HG03354 (cell line): ENCODE measurements at regions not wholly inside any gene's neighbourhood (a gene's known extent, or its start where the extent isn't known, plus 50 kb on each side); places are given as distances from the start of the nearest gene placed in this dataset.

Source experiments
- ATAC-seq: cut with Tn5 transposase; IDR thresholded peaks from one replicate; pipeline ENCODE4 v1.9.1; 2021; ENCODE audit warnings: mild to moderate bottlenecking; ENCODE audit not compliant: unreplicated experiment, poor library complexity, severe bottlenecking

DNA sequence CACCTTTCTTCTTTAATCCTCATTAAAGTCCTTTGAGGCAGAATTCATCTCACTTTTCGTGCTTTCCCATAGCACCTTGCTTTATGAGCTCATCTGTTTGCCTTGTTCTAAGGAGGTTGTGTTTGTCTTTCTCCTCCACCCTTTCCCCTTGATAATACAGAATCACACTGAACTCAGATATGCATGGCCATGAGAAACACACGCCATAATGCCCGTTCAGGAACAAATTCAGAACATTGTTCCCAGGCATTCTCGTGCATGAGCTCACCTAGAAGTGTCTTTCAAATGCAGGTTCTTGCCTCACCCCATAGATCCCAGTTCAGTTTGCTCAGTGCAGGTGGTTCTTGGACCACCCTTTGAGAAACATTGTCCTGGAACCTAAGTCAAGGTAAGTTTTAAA is 71.1 kb downstream of the TMEM114 start:
- no peak for ATAC-seq

DNA sequence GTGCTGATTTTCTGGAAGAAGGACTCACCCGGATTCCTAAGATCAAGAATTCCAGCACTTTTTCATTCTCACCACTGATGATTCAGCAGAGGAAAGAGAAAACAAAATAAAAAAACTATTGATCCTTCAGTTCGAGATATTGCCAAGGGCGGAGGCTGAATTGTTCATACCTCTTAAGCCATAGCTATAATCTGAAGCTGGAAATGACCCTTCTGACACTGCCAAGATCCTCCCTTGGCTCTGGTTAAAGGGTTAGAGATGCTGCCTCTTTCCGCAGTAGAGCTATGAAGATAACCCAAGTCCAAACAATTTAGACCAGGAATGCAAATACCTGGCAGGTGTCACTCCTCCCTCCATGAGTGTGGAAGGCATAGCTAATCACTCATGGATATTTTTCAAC is 73.0 kb downstream of the TMEM114 start:
- ATAC-seq = no peak

DNA sequence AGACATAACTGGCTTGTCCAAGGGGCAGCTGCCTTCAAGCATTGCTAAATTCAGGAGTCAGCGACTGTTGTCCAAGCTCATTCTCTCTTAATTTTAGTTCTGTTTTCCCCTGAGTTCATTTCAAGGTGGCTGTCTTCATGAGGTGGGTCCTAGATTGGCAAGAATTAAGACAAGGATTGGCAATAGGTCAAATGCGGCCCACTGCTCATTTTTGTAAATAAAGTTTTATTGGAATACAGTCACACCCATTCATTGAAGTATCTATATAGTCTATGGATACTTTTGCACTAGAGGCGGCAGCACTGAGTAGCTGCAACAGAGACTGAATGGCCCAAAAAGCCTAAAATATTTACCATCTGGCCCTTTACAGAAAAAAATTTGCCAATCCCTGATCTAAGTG is 73.8 kb downstream of the TMEM114 start:
- no peak for ATAC-seq

DNA sequence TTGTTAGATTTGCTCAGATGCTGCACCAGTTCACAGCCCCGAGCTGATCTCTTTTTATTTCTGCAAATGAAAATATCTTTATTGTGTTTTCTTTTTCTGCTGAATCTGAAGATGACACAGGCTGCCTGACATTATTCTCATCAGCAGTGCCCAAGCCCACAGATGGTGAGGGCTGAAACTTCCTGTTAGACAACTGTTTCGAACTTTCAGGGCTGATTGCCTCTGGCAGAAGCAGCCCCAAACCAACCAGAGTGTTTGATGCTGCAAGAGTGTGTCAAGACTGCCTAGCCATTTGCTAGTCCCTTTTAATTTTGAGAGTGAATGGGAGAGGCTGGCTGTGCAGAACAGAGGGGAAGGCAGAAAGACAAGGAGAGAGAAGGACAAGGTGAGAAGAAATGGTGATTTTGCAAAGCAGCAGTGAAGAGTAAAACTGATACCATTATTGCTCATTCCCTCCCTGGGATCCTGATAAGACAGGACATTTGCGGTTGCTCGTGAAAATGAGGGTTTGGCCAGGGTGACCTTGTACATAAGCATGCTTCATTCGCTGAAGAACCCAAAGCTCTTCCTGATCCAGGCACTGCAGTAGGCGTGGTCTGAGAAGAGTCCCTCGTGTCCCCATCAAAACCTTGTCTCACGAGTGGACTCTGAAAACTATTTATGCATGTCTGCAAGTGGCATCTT is 77.2 kb downstream of the TMEM114 start:
- ATAC-seq = no peak

DNA sequence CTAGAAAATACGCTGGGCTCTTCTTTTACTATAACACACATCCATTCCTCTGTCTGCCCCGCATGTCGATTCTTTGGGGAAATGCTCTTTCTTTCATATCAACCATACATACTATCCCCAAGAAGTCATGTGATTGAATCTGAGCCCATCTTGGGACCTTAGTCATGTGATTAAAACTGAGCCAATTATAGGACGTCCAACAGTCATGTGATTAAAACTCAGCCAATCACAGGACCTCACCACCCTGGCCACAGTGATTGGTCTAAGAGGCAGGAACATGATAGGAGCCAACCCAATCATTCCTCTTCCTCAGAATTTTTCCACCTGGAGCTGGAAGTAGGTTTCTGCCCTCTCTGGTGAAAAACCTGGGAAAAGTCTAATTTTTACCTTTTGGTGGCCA is 78.8 kb downstream of the TMEM114 start:
- no peak for ATAC-seq

DNA sequence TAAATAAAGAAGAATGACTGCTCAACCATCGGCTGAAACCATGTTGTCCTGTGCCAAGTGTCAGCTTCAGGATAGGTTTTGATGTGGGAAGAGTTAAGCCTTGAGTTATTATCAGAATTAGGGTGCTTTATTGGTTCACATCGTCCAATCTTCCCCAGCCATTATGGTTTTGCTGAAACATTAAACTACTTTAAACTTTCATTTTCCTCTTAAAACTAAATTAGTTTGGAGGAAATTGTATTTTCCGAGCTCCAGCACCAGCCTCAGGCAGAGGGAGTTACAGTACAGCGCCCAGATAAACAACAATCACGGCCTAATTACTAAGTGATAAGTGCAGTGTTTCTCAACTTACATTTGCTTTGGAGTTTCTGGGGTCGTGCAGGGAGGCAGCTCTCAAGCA is 80.2 kb downstream of the TMEM114 start:
- ATAC-seq = no peak

DNA sequence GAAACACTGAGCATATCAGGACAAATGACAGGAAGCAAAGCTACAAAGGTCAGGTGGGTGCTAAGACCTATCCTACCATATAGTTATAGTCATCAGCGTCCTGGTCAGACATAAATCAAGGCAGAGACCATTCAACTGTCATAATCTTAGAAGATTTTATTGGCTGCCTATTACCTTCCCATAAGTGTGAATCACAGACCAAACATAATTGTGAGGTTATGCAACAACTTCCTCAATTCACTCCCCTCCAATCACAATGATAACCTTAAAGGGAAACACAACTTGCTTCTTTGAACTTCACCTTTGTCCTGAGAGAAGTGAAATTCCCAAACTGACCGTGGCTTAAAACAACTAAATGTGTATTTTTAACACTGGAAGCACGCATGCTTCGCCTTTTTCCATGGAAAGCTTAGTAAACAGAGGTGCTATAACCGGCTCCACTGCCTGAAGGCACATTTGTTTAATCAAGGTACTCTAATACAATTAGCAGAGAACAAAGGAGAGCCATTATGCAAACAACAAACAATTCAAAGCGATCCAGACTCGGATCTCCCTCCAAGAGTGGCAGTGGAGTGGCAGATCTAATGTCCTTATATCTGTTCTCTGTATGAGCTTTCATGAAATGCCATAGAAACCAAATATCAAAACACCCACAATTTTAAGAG is 84.9 kb downstream of the TMEM114 start:
- no peak for ATAC-seq

DNA sequence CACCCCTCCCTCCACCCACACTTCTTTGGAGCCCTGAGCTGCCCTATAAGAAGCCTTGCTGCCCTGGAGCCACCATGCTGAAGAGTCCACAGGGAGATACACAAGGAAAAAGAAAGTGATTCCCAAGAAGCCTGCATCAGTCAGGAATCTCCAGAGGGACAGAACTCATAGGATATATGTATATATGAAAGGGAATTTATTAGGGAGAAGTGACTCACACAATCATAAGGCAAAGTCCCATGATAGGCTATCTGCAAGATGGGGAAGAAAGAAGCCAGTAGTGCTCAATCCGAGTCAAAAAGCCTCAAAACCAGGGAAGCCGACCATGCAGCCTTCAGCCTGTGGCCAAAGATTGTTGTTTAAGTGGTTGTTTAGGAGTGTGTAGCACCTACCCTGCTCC is 87.9 kb downstream of the TMEM114 start:
- ATAC-seq = no peak

DNA sequence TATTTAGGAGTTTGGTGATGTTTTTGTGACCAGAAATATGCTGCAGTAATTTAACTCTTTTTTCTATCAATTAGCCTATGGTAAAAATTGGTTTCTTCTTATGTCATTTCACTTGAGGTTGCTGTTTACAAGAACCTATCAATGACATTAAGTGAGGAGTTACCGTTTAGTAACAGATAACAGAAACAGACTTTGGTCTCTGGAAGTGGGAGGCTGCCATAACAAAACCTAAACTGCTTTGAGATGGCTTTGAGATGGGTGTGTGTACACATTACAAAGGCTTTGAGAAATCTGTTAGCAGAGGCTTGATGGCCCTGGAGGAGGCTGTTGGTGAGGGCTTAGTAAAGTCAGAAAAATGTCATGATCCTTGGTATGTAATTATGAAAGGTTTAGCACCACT is 90.0 kb downstream of the TMEM114 start:
- no peak for ATAC-seq

DNA sequence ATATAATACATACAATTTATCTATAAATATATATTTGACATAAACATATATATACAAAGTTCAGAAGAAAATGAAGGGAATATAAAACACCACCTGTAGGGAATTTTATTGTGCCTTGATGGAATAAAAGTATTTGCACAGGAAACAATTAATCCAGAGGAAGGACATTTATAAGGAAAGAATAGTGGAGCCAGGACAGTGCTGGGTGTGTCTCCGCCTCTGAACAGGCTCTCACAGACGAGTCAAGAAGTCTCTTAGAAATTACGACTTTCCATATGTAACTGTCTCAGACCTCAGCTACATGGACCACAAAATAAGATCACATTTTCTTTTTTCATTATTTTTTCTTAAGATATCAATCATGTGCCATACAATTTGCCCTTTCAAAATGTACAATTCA is 93.9 kb downstream of the TMEM114 start:
- no peak for ATAC-seq

DNA sequence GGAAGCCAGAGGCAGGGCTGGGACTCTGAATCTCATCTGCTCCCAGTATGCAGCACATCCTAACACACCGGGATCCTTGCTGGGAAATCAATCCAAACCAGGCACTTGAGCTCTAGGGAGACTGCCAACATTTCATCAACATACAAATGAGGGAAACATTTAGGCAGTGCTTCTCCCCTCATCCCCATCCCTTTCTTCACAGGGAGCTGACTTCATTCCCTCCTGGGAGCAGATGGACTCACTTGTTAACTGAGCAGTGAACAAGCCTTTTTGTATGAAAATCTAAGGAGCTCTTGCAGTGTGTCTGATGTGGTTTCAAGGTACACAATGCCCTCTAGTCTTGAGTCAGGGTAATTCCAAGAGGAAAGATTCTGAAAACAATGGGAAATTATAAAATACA is 96.3 kb downstream of the TMEM114 start:
- ATAC-seq = no peak

DNA sequence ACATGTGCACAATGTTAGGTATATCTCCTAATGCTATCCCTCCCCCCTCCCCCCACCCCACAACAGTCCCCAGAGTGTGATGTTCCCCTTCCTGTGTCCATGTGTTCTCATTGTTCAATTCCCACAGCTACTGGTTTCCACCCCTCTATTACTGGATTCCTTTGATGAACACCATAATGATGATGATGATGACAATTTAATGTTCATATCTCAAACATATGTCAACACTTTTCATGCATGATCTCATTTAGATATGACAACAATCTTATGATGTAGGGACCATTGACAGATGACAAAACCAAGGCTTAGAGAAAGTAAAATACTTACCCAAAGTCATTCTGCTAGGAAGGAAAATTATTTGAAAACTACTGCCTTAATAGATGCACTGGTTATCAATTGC is 97.6 kb downstream of the TMEM114 start:
- no peak for ATAC-seq

DNA sequence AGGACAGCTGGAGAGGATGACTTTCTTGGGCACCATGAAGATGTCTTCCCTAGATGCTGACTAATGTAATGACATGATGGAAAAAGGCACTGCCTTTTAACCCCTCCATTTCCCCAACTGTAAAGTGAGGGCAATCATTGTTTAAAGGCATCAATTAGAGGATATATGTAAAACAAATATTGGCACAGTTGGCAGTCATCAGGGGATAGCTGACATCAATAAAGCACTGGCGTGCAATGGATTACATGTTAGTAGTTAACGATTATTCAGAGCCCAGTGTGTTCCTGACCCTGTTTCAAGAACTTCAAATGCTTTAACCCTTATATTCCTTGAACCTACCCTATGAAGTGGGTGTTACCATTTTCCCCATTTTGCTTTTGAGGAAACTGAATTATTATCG is 100.7 kb downstream of the TMEM114 start:
- no peak for ATAC-seq

DNA sequence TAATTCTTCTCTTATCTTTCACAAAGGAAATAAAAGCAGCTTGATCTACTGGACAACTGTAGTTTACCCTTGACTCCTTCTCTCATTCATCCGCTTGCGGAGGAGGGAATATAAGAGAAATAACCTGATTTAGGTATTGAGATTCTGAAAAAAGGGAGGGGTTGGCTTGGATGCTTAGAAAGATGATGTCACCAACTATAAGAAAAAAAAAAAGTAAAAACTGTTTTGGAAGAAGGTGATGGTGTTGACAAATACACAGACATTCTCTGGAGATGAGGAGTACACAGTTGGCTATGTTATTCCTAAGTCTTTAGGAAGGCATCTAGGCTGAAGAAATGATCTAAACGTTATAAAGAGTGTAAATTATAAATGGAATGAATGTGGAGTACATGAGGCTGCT is 103.3 kb downstream of the TMEM114 start:
- no peak for ATAC-seq

DNA sequence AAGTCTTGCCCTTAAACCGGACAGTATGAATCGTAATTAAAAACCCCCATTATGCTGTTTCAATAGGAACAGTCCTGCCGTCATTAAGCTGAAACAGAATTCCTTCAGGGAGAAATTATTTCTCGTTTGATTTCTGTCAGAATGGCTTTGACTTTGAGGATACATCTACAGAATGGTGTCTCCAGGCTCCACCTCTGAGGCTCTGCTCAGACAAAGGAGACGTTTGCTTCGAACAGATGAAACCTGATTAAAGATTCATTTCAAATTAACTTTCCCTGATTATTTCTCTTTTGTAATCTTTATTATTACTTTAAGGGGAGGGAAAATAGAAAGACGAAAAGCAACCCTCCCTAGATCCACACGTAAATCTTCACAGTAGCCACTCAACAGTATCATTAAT is 106.9 kb downstream of the TMEM114 start:
- ATAC-seq = no peak

DNA sequence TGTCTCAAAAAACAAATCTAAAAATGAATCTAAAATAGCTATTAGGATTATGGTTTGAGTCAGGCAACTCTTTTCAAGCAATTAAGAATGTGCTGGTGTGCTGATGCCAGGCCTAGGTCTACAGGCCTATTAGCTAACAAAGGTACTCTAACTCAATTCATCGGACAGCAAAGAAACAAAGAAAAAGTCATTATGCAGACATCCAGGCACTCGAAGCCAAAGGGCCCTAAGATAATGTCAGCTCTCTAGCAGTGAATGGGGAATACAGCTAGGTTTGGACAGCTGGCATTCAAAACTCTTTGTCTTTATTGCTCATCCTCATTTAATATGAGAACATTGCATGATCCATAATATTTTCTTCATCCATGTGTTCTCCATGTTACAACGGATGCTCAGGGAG is 108.5 kb downstream of the TMEM114 start:
- no peak for ATAC-seq

DNA sequence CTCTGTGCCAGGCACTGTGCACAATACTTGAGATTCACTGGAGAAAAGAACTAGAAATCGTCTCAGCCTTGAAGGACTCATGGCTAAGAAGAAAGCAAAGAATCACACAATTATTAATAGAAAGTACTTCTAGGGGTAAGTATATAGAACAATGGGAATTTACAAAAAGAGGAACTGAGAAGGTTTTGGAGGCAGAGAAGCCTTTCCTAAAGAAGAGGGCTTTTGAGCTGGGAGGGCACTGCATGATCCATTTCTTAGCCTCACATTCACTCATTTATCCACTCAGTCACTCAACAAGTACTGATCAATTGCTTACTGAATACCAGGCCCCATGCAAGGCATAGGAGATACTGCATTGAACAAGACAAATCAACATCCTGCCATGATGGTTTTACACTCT is 113.5 kb downstream of the TMEM114 start:
- no peak for ATAC-seq

DNA sequence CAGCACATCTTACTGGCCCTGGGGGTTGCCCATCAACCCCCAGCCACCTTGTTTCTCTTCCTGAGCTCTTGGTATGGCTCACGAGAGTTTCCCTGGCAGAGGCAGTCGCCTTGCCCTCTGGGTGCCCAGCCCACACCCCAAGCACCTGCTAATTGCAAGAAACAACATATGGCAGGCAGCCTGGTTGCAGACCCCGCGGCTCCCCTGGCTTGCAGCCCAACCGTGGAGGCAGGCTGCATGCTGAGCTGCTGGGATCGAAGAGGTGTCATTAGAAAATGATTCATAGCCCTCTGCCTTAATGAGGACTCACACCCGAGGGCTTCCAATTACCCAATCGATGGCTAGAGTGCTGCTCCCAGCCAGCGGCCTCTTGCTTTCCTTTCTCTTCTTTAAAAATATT is 115.7 kb downstream of the TMEM114 start:
- no peak for ATAC-seq

DNA sequence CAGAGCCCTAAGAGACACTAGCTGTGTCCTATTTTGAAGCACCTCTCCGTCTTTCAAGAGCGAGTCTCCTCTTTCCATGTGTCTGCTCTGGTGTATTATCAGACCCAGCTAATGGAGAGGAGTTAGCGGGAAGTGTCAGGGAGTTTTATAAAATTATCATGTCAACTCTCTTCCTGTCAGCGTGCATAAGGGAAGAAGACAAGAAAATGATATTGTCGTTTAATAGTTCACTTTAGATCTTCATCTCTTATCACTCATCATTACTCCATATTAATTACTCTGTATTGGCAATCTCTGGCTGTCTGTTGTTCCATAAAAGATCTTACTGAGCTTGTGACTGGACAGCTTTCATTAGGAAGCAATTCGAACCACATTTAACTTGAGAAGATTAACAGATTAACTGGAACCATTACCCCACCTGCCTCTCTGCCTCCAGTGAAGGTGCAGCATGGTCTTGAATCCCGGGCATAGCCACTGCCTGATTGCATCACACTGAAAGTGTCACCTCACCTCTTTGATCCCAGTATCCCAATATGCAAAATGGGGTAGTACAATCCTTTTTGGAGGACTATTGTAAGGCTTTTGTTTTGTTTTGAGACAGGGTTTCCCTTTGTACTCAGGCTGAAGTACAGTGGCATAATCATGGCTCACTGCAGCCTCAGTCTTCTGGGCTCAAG is 121.1 kb downstream of the TMEM114 start:
- no peak for ATAC-seq

DNA sequence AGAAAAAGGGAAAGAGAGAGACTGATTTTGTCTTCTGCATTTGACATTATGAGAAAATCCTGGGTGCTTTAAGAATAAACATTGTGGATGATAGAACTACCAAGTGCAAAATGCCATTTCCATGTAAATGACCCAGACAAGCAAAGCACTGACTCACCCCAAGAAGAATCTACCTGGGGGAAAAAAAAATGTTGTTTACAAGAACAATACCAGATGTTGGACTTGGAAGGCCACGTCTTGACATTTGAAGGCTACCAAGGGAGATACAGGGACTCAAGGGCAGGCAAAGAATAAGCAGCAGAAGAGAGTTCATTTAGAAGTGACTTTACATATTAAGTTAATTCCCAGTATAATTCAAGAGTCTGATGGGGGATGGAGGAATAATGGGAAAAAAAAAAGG is 125.3 kb downstream of the TMEM114 start:
- no peak for ATAC-seq

DNA sequence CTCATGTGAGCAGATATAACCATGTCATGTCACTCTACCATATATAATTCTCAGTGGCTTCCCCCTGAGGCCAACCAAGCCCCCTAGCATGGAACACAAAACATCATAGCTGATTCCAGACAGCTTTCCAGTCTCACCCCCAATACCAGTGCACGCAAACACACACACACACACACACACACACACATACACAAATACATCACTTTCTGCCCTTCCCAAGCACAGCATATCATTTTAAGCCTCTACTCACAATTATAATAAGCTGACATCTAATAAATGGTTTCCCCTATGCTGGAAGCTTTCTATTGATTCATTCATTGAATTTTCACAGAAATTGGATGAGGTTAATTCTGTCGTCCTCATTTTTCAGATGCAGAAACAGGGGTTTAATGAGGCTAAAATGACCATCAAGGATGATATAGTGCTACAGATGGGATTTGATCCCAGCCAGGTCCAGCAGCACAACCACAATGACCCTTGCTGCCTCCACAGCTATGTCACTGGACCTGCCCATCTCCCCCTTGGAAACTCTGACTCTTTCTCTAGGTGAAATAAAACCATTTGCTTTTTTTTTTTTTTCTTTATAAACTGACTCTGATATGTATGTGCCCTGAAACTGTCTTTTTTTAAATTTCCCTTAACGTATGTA is 131.1 kb downstream of the TMEM114 start:
- no peak for ATAC-seq
